Esophagus (tissue), 2 donors: ENCODE measurements at regions not wholly inside any gene's neighbourhood (a gene's known extent, or its start where the extent isn't known, plus 50 kb on each side); places are given as distances from the start of the nearest gene placed in this dataset.

Experiments used
- H3K27ac ChIP-seq, 2 donors: one replicate each; pipeline ENCODE4 v1.5.1; 2013; ENCODE audit warnings: low read depth in 2 of 2, mild to moderate bottlenecking in 2 of 2, inconsistent platforms in 1 of 2, low read length in 1 of 2, moderate library complexity in 1 of 2
- H3K27me3 ChIP-seq, 2 donors: one replicate each; pipeline ENCODE4 v1.6.1; 2013; ENCODE audit warnings: low read length in 2 of 2, control low read depth in 1 of 2, mild to moderate bottlenecking in 1 of 2; ENCODE audit not compliant: insufficient read depth in 2 of 2, control insufficient read depth in 1 of 2
- H3K36me3 ChIP-seq, 2 donors: one replicate each; pipeline ENCODE4 v1.6.1; 2013; ENCODE audit warnings: low read length in 1 of 2; ENCODE audit not compliant: control insufficient read depth in 2 of 2, insufficient read depth in 2 of 2
- H3K4me1 ChIP-seq, 2 donors: one replicate each; pipeline ENCODE4 v1.6.1; 2013; ENCODE audit warnings: low read length in 1 of 2; ENCODE audit not compliant: control insufficient read depth in 2 of 2, insufficient read depth in 2 of 2
- H3K4me3 ChIP-seq, 2 donors: one replicate each; pipeline ENCODE4 v1.5.1; 2013; ENCODE audit warnings: low read length in 2 of 2, mild to moderate bottlenecking in 2 of 2, low read depth in 1 of 2, moderate library complexity in 1 of 2
- H3K9me3 ChIP-seq, 2 donors: one replicate each; pipeline ENCODE4 v1.6.1; 2013; ENCODE audit warnings: mild to moderate bottlenecking in 2 of 2, low read depth in 1 of 2, low read length in 1 of 2, moderate library complexity in 1 of 2; ENCODE audit not compliant: control insufficient read depth in 2 of 2, insufficient read depth in 1 of 2
- WGBS, 2 donors: extraction: QIAGEN DNeasy Blood & Tissue Kit; methylation state at CpG; one replicate each; pipeline ENCODE4 v1.1.7; 2013; 5-methylcytosine and 5-hydroxymethylcytosine counted together
- donor health status: healthy with polysubstance abuse.
- donor health status: Bipolar disorder and iron deficiency.

DNA sequence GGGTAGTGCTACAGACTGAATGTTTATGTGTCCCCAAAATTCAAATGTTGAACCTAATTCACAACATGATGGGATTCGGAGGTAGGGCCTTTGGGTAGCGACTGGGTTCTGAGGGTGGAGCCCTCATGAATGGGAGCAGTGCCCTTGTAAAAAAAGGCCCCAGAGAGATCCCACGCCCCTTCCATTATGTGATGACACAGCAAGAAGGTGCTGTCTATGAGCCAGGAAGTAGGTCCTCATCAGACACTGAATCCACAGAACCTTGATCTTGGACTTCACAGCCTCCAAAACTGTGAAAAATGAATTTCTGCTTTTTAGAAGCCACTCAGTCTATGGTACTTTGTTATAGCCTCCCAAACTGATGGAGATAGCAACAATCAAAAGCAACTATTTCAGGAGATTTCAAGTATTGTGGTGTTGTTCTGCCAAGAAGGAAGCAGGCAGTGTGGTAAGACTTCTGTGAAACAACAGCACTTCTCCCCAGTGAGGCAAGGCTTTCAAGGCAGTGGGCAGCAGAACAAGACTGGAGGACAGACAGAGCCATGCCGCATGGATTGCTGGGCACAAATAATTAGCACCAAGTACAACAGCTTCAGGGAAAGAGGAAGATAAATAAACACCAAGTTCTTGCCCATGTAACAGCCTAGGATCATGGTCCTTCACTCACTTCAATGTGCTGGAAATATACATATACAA is 76.1 kb downstream of the OR2K2 start:
- no peaks in the 10 kb centered on the region for H3K4me1 ChIP-seq
- no peak overlapping the region for H3K4me3 ChIP-seq
- no peaks in the 10 kb centered on the region for H3K36me3 ChIP-seq
- no peaks in the 10 kb centered on the region for H3K27me3 ChIP-seq
- 82% methylated on average over 4 of the region's 4 CpGs for WGBS, 2 donors
- no peak overlapping the region for H3K27ac ChIP-seq
- H3K9me3 ChIP-seq = no peaks in the 10 kb centered on the region

DNA sequence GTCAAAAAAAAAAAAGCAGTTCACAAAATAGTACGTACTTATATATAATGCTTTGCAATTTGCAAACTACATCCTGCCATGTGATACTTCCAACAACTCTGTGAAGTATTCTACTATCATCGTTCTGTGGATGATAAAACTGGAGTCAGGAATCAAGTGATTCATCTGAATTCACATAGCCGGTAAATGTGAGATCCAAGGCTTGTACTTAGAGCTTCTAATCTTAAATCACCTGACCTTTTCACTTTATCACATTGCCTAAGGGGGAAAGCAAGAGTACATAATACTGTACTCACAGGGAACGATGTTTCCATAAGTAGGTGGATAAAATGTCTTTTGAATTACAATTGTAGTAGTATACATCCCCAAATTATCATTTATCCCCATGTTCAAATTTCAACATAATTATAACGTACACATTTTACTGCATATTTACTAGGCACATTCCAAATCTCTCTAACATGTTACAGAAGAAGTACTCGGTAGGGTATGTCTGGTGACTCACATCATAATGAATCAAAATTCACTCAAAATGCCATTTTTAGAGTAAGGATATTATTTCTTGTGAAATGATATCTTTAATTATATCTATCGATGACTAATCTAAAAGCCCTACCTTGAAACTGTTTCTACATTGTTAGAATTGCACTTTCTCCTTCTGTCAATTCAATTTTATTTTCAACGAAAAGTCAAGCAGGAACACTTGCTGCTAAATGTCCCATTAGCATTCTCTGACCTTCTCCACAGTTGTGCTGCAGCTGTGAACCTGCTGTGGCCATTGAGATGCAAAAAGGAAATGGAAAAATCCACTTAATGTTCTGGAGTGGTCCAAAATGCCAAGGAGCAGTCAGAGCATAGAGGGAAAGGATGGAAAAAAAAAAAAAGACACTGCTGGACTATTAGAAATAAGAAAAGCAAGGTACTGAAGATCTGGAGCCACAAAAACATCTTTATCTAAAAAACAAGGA is 78.9 kb downstream of the OR2K2 start:
- H3K4me1 ChIP-seq = no peaks in the 10 kb centered on the region
- WGBS, 2 donors = 75 to 78% methylated on average over 8 of the region's 8 CpGs
- no peaks in the 10 kb centered on the region for H3K27me3 ChIP-seq
- no peak overlapping the region for H3K4me3 ChIP-seq
- no peaks in the 10 kb centered on the region for H3K9me3 ChIP-seq
- no peak overlapping the region for H3K27ac ChIP-seq
- no peaks in the 10 kb centered on the region for H3K36me3 ChIP-seq

DNA sequence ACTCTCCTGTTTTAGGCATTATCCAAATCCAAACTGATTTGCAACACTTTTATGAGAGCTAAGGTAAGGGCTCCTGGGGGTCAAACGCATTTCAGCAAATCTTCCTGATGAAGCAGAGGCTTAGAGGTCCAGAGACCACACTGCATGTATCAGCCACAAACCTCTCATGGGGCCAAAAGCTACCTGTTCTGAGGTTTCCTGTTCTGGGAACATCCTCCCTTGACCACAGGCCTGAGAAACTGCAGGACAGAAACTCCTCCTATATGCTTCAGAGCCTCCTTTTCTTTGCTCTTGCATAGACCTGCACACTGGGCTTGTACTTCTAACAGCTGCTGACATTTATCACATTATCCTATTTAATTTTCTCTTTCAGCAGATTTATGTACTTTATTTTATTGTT is 92.6 kb downstream of the OR2K2 start:
- Histone ChIP-seq H3K36me3 (no peaks in the 10 kb centered on the region), H3K27me3 (no peaks in the 10 kb centered on the region), H3K27ac (no peak overlapping the region), H3K9me3 (no peaks in the 10 kb centered on the region), H3K4me1 (no peaks in the 10 kb centered on the region), H3K4me3 (no peak overlapping the region)
- WGBS, 2 donors = 62 to 78% methylated on average over 1 of the region's 1 CpG

DNA sequence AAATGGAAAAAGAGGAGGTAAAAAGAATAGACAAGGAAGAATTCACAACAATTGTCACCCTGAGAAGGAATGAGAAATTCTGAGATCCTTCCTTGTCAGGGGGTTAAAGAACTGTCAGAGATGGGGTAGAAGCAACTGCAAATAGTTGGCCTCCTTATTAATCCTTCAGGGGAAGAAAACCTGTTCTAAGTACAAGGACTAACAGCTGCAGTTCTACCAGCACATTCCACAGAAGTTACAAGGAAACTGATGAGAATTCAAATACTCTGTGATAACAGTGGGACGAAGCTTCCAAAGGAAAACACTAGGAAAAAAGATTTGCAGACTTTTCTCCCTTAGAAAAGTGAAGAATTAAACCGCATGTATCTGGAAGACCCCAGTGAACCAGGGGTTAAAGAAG is 93.7 kb downstream of the OR2K2 start:
- Histone ChIP-seq H3K9me3 (no peaks in the 10 kb centered on the region), H3K4me3 (no peak overlapping the region), H3K27me3 (no peaks in the 10 kb centered on the region), H3K4me1 (no peaks in the 10 kb centered on the region), H3K27ac (no peak overlapping the region), H3K36me3 (no peaks in the 10 kb centered on the region)
- 41 to 44% methylated on average over 2 of the region's 2 CpGs for WGBS, 2 donors

DNA sequence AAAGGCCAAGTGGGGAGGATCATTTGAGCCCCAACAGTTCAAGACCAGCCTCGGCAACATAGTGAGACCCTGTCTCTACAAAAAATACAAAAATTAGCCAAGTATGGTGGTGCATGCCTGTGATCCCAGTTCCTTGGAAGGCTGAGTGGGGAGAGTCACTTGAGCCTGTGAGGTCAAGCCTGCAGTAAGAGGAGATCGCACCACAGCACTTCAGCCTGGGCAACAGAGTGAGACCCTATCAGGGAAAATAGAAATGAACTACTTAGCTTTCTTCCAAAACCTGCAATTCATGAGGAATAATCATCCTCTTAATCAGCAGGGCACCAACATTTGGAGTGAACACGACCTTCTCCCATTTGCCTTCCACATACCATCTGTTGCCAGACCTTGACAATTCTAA is 96.1 kb downstream of the OR2K2 start:
- no peaks in the 10 kb centered on the region for H3K4me1 ChIP-seq
- H3K27me3 ChIP-seq = no peaks in the 10 kb centered on the region
- no peaks in the 10 kb centered on the region for H3K36me3 ChIP-seq
- WGBS, 2 donors = 89 to 91% methylated on average over 3 of the region's 3 CpGs
- H3K27ac ChIP-seq = no peak overlapping the region
- no peaks in the 10 kb centered on the region for H3K9me3 ChIP-seq
- H3K4me3 ChIP-seq = no peak overlapping the region

DNA sequence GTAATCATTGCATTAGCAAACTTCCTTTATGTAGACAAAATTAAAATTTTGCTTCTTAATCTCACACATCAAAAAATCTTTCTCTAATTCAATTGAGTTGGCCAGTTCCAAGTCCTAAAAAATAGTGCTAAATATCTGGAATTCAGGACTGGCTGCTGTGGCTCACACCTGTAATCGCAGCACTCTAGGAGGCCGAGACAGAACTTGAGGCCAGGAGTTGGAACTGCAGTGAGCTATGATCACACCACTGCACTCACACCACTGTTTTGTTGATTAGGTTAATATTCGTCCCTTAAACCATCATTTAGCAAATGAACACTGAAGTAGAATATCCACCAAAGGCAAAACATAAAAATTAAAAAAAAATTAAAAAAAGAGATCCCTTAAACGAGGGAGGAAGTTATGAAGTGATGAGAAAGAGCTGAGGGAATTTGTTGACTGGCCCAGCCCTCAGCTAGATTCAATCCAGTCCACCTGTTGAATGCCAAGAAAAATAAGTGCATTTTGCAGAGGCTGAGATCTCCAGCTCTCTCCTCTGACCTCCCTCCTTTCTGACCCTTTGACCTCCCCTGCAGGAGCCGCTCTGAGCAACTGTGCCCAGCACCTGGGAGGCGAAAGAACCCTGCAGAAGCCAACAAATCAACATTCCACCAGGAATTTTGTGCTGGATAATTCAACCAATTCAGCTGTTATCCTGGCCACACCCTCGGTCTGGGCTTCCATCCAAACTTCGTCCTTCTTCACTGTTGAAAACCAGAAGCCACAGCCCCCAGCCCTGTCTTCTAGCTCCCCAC is 96.8 kb downstream of the OR2K2 start:
- H3K9me3 ChIP-seq = no peaks in the 10 kb centered on the region
- H3K27ac ChIP-seq = no peak overlapping the region
- H3K4me3 ChIP-seq = no peak overlapping the region
- 40 to 45% methylated on average over 8 of the region's 8 CpGs for WGBS, 2 donors
- no peaks in the 10 kb centered on the region for H3K36me3 ChIP-seq
- H3K27me3 ChIP-seq = no peaks in the 10 kb centered on the region
- no peaks in the 10 kb centered on the region for H3K4me1 ChIP-seq

DNA sequence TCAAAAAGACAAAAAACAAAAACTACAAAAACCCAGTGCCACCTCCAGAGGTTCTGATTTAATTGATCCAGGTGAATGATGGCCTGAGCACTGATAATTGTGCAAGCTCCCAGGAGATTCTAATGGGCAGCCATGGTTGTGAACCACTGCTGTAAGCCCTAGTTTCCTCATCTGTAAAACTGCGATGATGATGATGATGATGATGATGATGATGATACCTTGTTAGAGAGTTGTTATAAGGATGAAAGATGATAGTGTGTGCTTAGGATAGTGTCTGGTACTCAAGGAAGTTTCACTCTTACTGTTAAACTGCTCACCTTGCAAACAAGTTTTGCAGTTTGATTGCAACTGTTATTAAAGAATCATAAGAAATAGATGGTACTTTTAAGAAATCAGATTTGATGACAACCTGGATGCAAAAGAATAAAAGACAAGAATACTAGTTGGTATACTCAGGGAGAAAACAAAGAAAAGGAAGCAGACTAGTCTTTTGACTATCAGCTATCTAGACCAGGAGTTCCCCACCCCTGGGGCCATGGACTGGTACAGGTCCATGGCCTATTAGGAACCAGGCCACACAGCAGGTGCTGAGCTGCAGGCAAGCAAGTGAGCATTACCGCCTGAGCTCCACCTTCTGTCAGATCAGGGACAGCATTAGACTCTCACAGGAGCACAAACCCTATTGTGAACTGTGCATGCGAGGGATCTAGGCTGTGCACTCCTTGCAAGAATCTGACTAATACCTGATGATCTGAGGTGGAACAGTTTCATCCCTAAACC is 98.0 kb downstream of the OR2K2 start:
- Histone ChIP-seq H3K27ac (no peak overlapping the region), H3K9me3 (no peaks in the 10 kb centered on the region)
- WGBS, 2 donors = 82 to 83% methylated on average over 3 of the region's 3 CpGs

DNA sequence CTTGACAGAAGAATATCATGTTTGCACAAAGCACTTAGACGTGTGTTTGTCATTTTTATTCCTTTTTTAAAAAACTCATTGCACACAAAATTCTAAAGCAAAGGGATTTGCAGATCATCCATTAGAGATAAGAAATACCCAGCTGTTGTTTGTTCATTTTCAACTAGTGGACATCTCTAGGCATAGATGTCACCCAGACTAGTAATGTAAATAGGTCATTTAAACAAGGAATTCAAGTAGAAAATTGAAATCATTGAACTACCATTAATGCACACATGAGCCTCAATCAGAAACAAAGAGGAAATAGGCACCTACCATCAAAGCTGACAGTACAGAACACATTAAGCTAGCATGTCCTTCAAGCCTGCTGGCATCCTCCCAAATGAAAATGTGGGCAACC is 107.3 kb downstream of the OR2K2 start:
- Histone ChIP-seq H3K27ac (no peak overlapping the region), H3K4me3 (no peak overlapping the region), H3K27me3 (no peaks in the 10 kb centered on the region), H3K36me3 (no peaks in the 10 kb centered on the region), H3K9me3 (no peaks in the 10 kb centered on the region), H3K4me1 (no peaks in the 10 kb centered on the region)
- WGBS, 2 donors = 41 to 43% methylated on average over 1 of the region's 1 CpG

More for the DNA sequence above, 98.0 kb downstream of the OR2K2 start:
- Histone ChIP-seq H3K4me3 (no peak overlapping the region), H3K4me1 (no peaks in the 10 kb centered on the region), H3K27me3 (no peaks in the 10 kb centered on the region), H3K36me3 (no peaks in the 10 kb centered on the region)

DNA sequence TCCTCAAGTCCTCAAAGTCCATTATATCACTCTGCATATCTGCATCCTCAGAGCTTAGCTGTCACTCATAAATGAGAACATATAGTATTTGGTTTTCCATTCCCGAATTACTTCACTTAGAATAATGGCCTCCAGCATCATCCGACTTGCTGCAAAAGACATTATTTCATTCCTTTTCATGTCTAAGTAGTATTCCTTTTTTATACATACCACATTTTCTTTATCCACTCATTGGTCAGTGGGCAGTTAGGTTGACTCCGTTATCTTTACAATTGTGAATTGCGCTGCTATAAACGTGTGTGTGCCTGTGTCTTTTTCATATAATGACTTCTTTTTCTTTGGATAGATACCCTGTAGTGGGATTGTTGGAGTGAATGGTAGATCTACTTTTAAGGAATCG is 117.2 kb downstream of the OR2K2 start:
- no peaks in the 10 kb centered on the region for H3K36me3 ChIP-seq
- H3K4me3 ChIP-seq = no peak overlapping the region
- no peak overlapping the region for H3K27ac ChIP-seq
- no peaks in the 10 kb centered on the region for H3K9me3 ChIP-seq
- H3K4me1 ChIP-seq = no peaks in the 10 kb centered on the region
- H3K27me3 ChIP-seq = no peaks in the 10 kb centered on the region
- WGBS, 2 donors = 84 to 85% methylated on average over 6 of the region's 6 CpGs
